Left colon (tissue), 2 donors: ENCODE measurements at regions not wholly inside any gene's neighbourhood (a gene's known extent, or its start where the extent isn't known, plus 50 kb on each side); places are given as distances from the start of the nearest gene placed in this dataset.
A peak's percentile ranks its signal among the peaks of the same experiment; 100 is the strongest.
"Not testable (repeated sequence)": the region's sequence is repeated elsewhere in the genome, so short reads cannot be mapped to it uniquely, and the experiment has no call there.

ENCODE experiments used
- ATAC-seq: fragments of 200-7000 bp; cut with Tn5 transposase; one replicate; pipeline ENCODE4 v1.9.1; 2020; ENCODE audit warnings: mild to moderate bottlenecking, moderate library complexity
- DNase-seq, 2 donors: peaks; one replicate each; pipeline ENCODE4 v3.0.0-alpha.2; 2020
- intact Hi-C, 2 donors: fragments of 100-400 bp; cut with DNase I in 1 of 2; cut with micrococcal nuclease in 1 of 2; formaldehyde crosslinking; loops; one replicate each; pipeline versions ENCODE4 v1.11.2 to v1.14.0; 2022; cut with DNase I, micrococcal nuclease
- donor health status: DM: no; HTN: no; CAD: no.
- donor health status: DM: yes; HTN: yes; CAD: no.

GRCh38 chr22:11017108-11017507 lies 4510.9 kb upstream of the OR11H1 start:
- DNase-seq, intact Hi-C loops: not testable (repeated sequence)
- ATAC-seq: peak; percentile 19

DNA sequence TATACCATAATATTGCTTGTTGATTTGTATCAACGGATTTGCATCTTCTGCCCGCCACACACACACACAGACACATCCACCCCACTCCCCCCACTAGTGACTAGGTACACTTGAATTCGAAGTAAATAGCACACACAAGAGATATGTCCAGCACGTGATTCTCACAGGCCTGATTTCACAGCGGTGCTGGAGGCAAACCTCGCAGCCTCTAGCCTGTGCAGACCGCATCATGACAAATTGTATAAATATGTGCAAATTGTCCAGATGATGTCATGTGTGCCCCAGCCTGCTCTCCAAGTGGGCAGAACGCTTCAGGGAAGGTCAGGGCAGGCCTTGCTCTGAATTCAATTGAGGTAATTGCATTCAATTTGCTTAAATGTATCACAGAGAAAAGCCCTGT lies 4507.5 kb upstream of the OR11H1 start:
- intact Hi-C loops, DNase-seq: not testable (repeated sequence)
- ATAC-seq: peak; percentile 20

DNA sequence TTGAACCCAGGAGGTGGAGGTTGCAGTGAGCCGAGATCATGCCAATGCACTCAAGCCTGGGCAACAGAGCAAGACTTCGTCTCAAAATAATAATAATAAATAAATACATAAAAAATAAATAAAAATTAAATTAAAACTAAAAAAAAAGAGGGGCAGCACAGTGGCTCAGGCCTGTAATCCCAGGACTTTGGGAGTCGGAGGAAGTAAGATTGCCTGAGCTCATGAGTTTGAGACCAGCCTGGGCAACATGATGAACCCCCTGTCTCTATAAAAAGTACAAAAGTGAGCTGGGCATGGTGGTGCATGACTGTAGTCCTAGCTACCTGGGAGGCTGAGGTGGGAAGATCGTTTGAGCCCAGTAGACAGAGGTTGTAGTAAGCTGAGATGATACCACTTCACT lies 4501.5 kb upstream of the OR11H1 start:
- ATAC-seq, intact Hi-C loops: not testable (repeated sequence)

DNA sequence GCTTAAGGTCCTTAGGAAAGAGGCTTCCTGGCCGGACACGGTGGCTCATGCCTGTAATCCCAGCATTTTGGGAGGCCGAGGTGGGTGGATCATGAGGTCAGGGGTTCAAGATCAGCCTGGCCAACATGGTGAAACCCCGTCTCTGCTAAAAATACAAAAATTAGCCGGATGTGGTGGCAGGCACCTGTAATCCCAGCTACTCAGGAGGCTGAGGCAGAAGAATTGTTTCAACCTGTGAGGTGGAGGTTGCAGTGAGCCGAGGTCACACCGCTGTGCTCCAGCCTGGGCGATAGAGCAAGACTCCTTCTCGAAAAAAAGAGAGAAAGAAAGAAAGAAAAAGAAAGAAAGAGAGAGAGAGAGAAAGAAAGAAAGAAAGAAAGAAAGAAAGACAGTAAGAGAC lies 4500.9 kb upstream of the OR11H1 start:
- ATAC-seq, intact Hi-C loops, DNase-seq: not testable (repeated sequence)

More for the DNA sequence above, 4501.5 kb upstream of the OR11H1 start:
- not testable (repeated sequence) for DNase-seq

GRCh38 chr22:11027532-11027931 lies 4500.5 kb upstream of the OR11H1 start:
- ATAC-seq, intact Hi-C loops, DNase-seq: not testable (repeated sequence)

DNA sequence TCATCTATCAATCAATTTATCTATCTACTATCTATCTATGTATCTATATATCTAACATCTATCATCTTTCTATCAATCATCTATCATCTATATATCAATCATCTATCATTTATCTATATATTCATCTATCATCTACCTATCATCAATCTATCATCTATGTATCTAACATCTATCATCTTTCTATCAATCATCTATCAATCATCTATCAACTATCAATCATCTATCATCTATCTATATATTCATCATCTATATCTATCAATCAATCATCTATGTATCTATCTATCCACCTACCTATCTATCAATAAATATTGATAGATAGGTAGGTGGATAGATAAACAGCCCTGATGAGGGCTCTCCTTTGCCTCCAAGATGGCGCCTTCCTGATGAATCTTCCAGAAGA lies 4499.8 kb upstream of the OR11H1 start:
- intact Hi-C loops, ATAC-seq, DNase-seq: not testable (repeated sequence)

- DNase-seq, ATAC-seq, intact Hi-C loops: not testable (repeated sequence)
Measured at GRCh38 chr22:11029534-11029933, 4498.5 kb upstream of the OR11H1 start.

DNA sequence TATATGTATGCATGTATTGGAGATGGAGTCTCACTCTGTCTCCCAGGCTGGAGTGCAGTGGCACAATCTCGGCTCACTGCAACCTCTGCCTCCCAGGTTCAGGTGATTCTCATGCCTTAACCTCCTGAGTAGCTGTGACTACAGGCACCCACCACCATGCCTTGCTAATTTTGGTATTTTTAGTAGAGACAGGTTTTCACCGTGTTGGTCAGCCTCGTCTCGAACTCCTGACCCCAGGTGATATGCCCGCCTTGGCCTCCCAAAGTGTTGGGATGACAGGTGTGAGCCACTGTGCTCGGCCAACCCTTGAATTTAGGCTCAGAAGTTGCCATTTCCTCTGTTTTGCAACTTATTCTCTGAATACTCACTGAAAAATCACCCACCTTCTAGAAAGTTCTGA lies 4498.0 kb upstream of the OR11H1 start:
- DNase-seq, ATAC-seq, intact Hi-C loops: not testable (repeated sequence)

GRCh38 chr22:11030571-11031410 lies 4497.2 kb upstream of the OR11H1 start:
- ATAC-seq, intact Hi-C loops: not testable (repeated sequence)

DNA sequence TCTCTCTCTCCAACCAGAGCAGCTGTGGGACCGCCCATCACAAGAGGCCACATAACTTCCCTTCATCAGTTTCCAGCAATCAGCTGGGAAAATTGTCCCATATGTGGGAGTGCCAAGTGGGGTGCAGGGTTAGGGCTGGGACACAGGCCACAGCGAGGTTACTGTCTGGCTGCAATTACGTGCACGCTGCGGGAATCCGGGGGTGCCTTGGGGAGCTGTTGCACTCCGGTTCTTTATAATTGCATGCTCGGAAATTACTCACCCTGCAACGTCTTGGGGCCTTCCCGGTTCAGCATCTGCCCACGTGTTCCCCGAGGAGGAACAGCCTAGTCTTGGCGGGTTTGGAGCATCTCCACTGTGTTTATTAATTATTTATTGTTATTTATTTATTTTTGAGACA lies 4495.9 kb upstream of the OR11H1 start:
- ATAC-seq, DNase-seq, intact Hi-C loops: not testable (repeated sequence)

More at GRCh38 chr22:11030571-11031410, 4497.2 kb upstream of the OR11H1 start:
- not testable (repeated sequence) for DNase-seq

GRCh38 chr22:11034660-11034987 lies 4493.4 kb upstream of the OR11H1 start:
- intact Hi-C loops, ATAC-seq, DNase-seq: not testable (repeated sequence)

- ATAC-seq, intact Hi-C loops, DNase-seq: not testable (repeated sequence)
Measured at GRCh38 chr22:11035031-11035873, 4492.7 kb upstream of the OR11H1 start.

GRCh38 chr22:11037314-11037713 lies 4490.7 kb upstream of the OR11H1 start:
- ATAC-seq, intact Hi-C loops, DNase-seq: not testable (repeated sequence)

DNA sequence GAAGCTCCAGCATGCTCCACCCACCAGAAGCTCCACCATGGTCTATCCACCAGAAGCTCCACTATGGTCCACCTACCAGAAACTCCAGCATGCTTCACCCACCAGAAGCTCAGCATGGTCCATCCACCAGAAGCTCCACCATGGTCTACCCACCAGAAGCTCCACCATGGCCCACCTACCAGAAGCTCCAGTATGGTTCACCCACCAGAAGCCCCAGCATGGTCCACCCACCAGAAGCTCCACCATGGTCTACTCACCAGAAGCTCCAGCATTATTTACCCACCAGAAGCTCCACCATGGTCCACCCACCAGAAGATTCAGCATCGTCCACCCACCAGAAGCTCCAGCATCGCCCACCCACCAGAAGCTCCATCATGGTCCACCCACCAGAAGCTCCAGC lies 4490.2 kb upstream of the OR11H1 start:
- DNase-seq, intact Hi-C loops, ATAC-seq: not testable (repeated sequence)

DNA sequence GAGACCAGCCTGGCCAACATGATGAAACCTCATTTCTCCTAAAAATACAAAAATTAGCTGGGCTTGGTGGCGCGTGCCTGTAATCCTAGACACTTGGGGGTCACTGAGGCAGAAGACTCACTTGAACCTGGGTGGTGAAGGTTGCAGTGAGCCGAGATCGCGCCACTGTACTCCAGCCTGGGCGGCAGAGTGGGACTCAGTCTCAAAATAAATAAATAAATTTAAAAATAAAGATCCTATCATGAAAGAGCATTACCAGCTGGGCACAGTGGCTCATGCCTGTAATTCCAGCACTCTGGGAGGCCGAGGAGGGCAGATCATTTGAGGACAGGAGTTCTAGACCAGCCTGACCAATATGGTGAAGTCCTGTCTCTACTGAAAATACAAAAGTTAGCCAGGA lies 4489.2 kb upstream of the OR11H1 start:
- DNase-seq, ATAC-seq, intact Hi-C loops: not testable (repeated sequence)

DNA sequence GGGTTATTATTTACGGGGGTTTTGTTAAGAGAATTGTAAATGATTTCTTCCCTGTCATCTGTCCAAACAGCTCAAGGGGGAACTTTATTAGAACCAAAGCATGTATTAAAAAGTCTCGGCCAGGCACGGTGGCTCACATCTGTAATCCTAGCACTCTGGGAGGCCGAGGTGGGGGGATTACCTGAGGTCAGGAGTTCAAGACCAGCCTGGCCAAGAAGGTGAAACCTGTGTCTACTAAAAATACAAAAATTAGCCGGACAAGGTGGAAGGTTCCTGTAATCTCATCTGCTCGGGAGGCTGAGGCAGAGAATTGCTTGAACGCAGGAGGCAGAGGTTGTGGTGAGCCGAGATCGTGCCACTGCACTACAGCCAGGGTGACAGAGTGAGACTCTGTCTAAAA lies 4486.6 kb upstream of the OR11H1 start:
- ATAC-seq, intact Hi-C loops, DNase-seq: not testable (repeated sequence)

GRCh38 chr22:11042116-11042515 lies 4485.9 kb upstream of the OR11H1 start:
- DNase-seq: no peak
- no peak for ATAC-seq
- intact Hi-C loops: no loop called here

DNA sequence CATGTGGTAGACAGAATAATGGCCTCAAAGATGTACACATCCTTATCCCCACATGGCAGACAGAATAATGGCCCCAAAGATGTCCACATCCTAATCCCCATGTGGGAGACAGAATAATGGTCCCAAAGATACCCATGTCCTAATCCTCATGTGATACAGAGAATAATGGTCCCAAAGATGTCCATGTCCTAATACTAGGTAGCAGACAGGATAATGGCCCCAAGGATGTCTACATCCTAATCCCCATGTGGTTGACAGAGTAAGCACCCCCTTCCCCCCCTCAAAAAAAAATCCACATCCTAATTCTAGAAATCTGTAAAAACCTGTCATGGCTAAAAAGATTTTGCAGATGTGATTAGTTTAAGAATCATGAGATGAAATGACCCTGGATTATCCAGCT lies 4484.7 kb upstream of the OR11H1 start:
- ATAC-seq, intact Hi-C loops, DNase-seq: not testable (repeated sequence)

DNA sequence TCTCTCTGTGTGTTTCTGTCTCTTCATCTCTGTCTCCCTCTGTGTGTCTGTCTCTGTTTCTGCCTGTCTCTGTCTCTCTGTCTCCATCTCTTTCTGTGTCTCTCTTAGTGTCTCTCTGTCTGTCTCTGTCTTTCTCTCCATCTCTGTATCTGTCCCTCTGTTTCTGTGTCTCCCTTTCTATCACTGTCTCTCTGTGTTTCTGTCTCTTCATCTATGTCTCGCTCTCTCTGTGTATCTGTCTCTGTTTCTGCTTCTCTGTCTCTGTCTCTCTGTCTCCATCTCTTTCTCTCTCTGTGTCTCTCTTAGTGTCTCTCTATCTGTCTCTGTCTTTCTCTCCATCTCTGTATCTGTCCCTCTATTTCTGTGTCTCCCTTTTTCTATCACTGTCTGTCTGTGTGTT lies 4479.1 kb upstream of the OR11H1 start:
- intact Hi-C loops, ATAC-seq, DNase-seq: not testable (repeated sequence)
